ENCODE measurements at regions not wholly inside any gene's neighbourhood (a gene's known extent, or its start where the extent isn't known, plus 50 kb on each side); places are given as distances from the start of the nearest gene placed in this dataset.

- TF ChIP-seq, protein P1, sequence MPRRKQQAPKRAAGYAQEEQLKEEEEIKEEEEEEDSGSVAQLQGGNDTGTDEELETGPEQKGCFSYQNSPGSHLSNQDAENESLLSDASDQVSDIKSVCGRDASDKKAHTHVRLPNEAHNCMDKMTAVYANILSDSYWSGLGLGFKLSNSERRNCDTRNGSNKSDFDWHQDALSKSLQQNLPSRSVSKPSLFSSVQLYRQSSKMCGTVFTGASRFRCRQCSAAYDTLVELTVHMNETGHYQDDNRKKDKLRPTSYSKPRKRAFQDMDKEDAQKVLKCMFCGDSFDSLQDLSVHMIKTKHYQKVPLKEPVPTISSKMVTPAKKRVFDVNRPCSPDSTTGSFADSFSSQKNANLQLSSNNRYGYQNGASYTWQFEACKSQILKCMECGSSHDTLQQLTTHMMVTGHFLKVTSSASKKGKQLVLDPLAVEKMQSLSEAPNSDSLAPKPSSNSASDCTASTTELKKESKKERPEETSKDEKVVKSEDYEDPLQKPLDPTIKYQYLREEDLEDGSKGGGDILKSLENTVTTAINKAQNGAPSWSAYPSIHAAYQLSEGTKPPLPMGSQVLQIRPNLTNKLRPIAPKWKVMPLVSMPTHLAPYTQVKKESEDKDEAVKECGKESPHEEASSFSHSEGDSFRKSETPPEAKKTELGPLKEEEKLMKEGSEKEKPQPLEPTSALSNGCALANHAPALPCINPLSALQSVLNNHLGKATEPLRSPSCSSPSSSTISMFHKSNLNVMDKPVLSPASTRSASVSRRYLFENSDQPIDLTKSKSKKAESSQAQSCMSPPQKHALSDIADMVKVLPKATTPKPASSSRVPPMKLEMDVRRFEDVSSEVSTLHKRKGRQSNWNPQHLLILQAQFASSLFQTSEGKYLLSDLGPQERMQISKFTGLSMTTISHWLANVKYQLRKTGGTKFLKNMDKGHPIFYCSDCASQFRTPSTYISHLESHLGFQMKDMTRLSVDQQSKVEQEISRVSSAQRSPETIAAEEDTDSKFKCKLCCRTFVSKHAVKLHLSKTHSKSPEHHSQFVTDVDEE (CRISPR knock-in tag; IDR thresholded peaks at IDR 0.05), result no peak
Measured at GRCh38 chr18:54529444-54529843, 61.6 kb upstream of the DYNAP start (continued).

- TF ChIP-seq RARB (CRISPR knock-in tag; IDR thresholded peaks at IDR 0.05) (no peak), SNAI2 (CRISPR knock-in tag; IDR thresholded peaks at IDR 0.05) (no peak), ARNTL (CRISPR knock-in tag; IDR thresholded peaks at IDR 0.05; ENCODE audit: borderline replicate concordance, low read depth) (no peak), PPARA (CRISPR knock-in tag; IDR thresholded peaks at IDR 0.05; ENCODE audit: borderline replicate concordance) (no peak), TCF4 (CRISPR knock-in tag; IDR thresholded peaks at IDR 0.05; ENCODE audit: borderline replicate concordance) (no peak), ZNF70 (CRISPR knock-in tag; IDR thresholded peaks at IDR 0.05) (no peak), ZC3H10 (CRISPR knock-in tag; IDR thresholded peaks at IDR 0.05) (no peak), TOX (CRISPR knock-in tag; IDR thresholded peaks at IDR 0.05; ENCODE audit: borderline replicate concordance) (no peak), ISL1 (CRISPR knock-in tag; IDR thresholded peaks at IDR 0.05) (no peak)
- no peak for ATAC-seq
Measured at GRCh38 chr18:54530285-54530684, 60.8 kb upstream of the DYNAP start.

DNA sequence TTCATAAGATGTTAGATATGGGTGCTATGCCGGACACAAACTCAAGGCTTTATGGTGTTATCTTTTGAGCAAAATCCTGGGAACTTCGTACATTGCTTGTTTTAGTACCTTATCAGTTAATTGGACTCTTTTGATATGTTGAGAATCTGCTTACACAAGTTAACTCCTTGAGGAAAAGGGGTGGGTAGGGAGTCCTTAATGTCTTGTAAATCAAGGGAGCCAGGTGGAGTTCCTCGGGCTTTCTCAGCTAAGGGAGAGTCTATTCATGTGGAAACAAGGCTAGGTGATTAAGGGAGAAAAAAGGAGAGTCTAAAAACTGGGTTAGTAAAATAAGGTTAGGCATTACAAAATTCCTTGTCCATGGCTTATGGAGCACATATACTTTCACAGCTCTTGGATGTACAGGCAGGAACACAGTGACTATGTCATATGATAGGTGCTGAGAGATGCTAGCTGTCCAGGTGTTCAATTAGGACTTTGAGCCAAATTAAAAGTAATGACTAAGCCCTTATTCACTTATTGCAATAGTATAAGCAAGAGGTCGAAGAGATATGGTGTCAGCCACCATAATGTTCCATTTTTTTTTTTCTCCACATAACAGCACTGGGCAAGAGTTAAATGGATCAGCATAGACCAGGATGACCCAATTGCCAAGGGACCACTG lies 59.5 kb upstream of the DYNAP start:
- TF ChIP-seq, protein P1 (CRISPR knock-in tag; IDR thresholded peaks at IDR 0.05), result no peak
- TF ChIP-seq ZNF565 (CRISPR knock-in tag; conservative IDR thresholded peaks at IDR 0.05; ENCODE audit: low read depth), result no peak
- TF ChIP-seq TCF4 (CRISPR knock-in tag; IDR thresholded peaks at IDR 0.05; ENCODE audit: borderline replicate concordance), result no peak
- TF ChIP-seq ESRRG (CRISPR knock-in tag; IDR thresholded peaks at IDR 0.05), result no peak
- TF ChIP-seq ZNF8 (CRISPR knock-in tag; IDR thresholded peaks at IDR 0.05), result no peak
- no peak for ATAC-seq

DNA sequence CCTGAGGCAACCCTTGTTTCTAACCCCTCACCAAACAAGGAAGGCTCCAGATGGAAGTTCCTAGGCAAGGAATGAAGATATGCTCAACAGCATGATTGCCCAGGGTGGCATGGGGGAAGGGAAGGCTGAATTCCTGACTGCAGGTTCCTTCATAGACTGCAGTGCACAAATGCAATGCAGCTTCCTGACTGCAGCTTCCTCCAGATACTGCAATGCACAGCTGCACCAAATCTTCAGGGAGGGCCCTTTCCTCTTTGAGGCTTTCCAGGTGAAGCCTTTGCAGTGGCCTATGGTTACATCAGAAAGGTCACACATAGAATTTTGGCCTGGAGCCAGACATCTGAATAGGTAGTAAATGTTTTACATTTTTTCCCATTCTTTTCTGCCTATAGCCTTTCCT lies 58.8 kb upstream of the DYNAP start:
- no peak for TF ChIP-seq PATZ1 (CRISPR knock-in tag; IDR thresholded peaks at IDR 0.05; ENCODE audit: borderline replicate concordance)
- no peak for TF ChIP-seq PPARA (CRISPR knock-in tag; IDR thresholded peaks at IDR 0.05; ENCODE audit: borderline replicate concordance)
- no peak for TF ChIP-seq TOX (CRISPR knock-in tag; IDR thresholded peaks at IDR 0.05; ENCODE audit: borderline replicate concordance)
- TF ChIP-seq TCF4 (CRISPR knock-in tag; IDR thresholded peaks at IDR 0.05; ENCODE audit: borderline replicate concordance), result no peak
- TF ChIP-seq GLIS3 (CRISPR knock-in tag; IDR thresholded peaks at IDR 0.05), result no peak
- TF ChIP-seq ZFP3 (CRISPR knock-in tag; IDR thresholded peaks at IDR 0.05), result no peak
- TF ChIP-seq OSR1 (CRISPR knock-in tag; IDR thresholded peaks at IDR 0.05), result no peak
- no peak for TF ChIP-seq ZNF70 (CRISPR knock-in tag; IDR thresholded peaks at IDR 0.05)
- TF ChIP-seq, protein P1 (CRISPR knock-in tag; IDR thresholded peaks at IDR 0.05), result no peak
- no peak for TF ChIP-seq POU6F1 (CRISPR knock-in tag; IDR thresholded peaks at IDR 0.05; ENCODE audit: borderline replicate concordance, low read depth)
- TF ChIP-seq SNAI2 (CRISPR knock-in tag; IDR thresholded peaks at IDR 0.05), result no peak
- no peak for TF ChIP-seq RARB (CRISPR knock-in tag; IDR thresholded peaks at IDR 0.05)
- TF ChIP-seq ZFP30 (CRISPR knock-in tag; IDR thresholded peaks at IDR 0.05), result no peak
- no peak for TF ChIP-seq ISL1 (CRISPR knock-in tag; IDR thresholded peaks at IDR 0.05)
- no peak for TF ChIP-seq ARNTL (CRISPR knock-in tag; IDR thresholded peaks at IDR 0.05; ENCODE audit: borderline replicate concordance, low read depth)
- ATAC-seq, result no peak

All from SK-N-SH treated with all-trans-retinoic acid at 6 μM for 48 hours (cell line).